ENCODE measurements at regions not wholly inside any gene's neighbourhood (a gene's known extent, or its start where the extent isn't known, plus 50 kb on each side); places are given as distances from the start of the nearest gene placed in this dataset.

DNA sequence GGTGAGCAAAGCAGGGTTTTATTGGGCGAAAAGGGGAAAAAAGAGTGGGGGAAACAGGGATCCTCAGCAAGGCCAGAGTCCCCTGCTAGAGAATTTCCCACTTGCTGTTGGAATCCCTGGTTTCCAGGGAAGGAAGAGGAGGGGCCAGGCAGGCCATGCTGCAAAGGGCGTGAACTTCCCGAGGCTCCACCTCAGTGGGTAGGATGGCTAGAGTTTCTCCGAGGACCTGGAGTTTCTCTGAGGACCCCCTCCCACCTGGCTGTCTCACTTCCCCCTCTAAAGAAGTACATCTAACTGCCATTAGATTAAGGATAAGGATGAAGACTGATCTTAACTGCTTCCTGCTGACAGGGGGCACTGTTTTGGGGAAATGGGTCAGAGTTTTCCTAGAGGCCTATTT lies 1239.3 kb upstream of the GJE1 start:
- TF ChIP-seq CTCF (IDR thresholded peaks at IDR 0.05; ENCODE audit: low read length) (no peak), EZH2 (optimal IDR thresholded peaks at IDR 0.05; ENCODE audit: low read depth, low read length) (no peak), EZH2phosphoT487 (IDR thresholded peaks at IDR 0.05; ENCODE audit: low read length) (no peak)
